GM12873 (cell line): ENCODE measurements at regions not wholly inside any gene's neighbourhood (a gene's known extent, or its start where the extent isn't known, plus 50 kb on each side); places are given as distances from the start of the nearest gene placed in this dataset.

ENCODE experiments used
- CTCF ChIP-seq: IDR thresholded peaks from 2 replicates; pipeline ENCODE4 v1.5.1; 2012; ENCODE audit warnings: low read depth, mild to moderate bottlenecking, moderate library complexity, low read length, control low read depth; ENCODE audit not compliant: insufficient read depth; ENCODE audit errors: missing control alignments

DNA sequence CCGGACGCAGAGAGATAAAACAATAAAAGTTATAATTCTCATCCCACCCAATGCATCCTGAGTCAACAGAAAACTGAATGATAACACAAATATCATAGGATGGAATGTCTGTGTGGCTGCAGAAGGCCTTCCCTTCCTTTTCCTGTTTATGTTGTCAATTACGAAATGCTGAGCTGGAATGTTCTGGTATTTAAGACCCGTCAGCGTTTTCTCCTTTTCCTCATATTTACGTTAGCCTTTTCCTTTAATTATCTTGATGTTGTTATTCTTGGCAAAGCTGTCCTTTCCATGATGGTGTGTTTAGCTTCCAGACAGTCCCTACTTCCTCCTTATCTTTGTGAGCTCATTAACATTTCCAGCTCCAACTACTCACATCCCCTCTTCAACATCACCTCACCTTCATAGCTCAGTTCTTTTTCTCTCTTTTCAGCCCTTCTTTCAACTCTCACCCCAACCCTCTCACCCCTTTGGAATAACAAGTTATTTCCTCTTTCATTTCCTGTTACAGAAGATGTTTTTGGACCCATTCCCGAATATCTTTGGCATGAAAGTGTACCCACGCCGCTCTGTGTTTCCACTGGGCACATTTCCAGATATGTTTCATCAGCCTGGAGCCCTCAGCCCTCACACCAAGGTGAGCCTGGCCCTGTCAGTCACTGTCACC lies 221.6 kb downstream of the NR2F1-AS1 start:
- TF ChIP-seq CTCF = no peak

- TF ChIP-seq CTCF = no peak
Observed at GRCh38 chr5:93358176-93358575, 222.8 kb downstream of the NR2F1-AS1 start.

DNA sequence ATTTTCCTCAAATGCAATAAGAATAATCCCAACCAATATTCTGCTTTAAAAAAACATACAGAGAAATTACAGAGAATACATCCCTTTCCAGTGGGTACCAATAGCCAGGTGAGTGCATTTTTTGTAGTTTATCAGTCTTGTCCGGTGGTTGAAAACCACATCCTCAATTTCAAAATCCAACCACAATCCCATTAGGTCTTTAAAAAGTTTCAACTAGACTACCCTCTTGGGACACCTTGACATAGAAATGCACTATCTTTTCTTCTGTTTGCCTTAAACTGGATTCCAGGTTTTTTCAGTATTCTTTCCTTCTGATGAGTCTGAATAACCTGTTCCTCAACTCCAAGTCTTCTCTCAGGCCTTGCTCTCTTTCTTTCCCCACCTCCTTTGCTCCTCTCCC lies 223.3 kb downstream of the NR2F1-AS1 start:
- no peak for TF ChIP-seq CTCF

DNA sequence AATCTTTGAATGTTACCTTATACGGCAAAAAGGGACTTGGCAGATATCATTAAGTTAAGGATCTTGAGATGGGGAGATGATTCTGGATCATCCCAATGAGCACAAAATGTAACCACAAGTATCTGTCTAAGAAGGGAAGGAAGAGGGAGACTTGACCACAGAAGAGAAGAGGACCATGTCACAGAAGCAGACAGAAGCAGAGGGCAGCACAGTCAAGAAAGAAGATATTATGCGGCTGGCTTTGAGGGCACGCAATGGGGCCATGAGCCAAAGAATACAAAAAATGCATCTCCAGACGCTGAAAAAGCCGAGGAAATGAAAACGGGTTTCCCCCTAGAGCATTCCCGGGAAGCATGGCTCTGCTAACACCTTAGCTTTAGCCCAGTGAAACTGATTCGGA lies 225.3 kb downstream of the NR2F1-AS1 start:
- TF ChIP-seq CTCF = no peak

DNA sequence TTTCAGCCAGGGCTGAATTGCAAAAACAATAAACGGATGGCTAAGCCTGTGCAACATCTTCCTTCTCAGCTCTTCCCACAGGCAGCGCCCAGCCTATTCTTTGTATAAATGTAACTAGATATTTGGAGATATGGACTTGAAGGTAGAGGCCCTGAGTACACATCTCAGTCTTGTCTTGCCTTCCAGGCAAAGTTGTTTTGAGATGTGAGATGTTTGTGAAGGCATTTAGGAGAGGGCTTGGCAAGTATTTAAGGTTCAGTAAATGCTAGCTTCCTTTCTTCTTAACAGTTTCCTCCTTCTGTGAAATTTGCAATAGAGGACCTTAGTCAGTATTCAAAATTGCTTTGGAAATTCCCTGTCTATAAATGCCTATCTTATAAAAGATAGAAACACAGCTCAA lies 228.8 kb downstream of the NR2F1-AS1 start:
- TF ChIP-seq CTCF = no peak

GRCh38 chr5:93349613-93350012 lies 231.4 kb downstream of the NR2F1-AS1 start:
- TF ChIP-seq CTCF = no peak

- TF ChIP-seq CTCF = no peak
Observed at GRCh38 chr5:93348231-93348630, 232.8 kb downstream of the NR2F1-AS1 start.
